ENCODE measurements at regions not wholly inside any gene's neighbourhood (a gene's known extent, or its start where the extent isn't known, plus 50 kb on each side); places are given as distances from the start of the nearest gene placed in this dataset.

- no peak for DNase-seq (ENCODE audit: low read depth)
- no peak overlapping the region for H3K4me3 ChIP-seq (ENCODE audit: low read depth, low read length)
- no peak for TF ChIP-seq CTCF (IDR thresholded peaks at IDR 0.05; ENCODE audit: insufficient read depth, low read depth, low read length)
Measured at GRCh38 chr1:213861841-213862240, 125.9 kb upstream of the PROX1 start.

- TF ChIP-seq CTCF (IDR thresholded peaks at IDR 0.05; ENCODE audit: insufficient read depth, low read depth, low read length), result no peak
- no peak overlapping the region for H3K4me3 ChIP-seq (ENCODE audit: low read depth, low read length)
- no peak for DNase-seq (ENCODE audit: low read depth)
Measured at GRCh38 chr1:213864091-213864490, 123.7 kb upstream of the PROX1 start.

- H3K4me3 ChIP-seq (ENCODE audit: low read depth, low read length), result no peak overlapping the region
- no peak for TF ChIP-seq CTCF (IDR thresholded peaks at IDR 0.05; ENCODE audit: insufficient read depth, low read depth, low read length)
- DNase-seq (ENCODE audit: low read depth), result no peak
Measured at GRCh38 chr1:213868482-213868881, 119.3 kb upstream of the PROX1 start.

- no peak for TF ChIP-seq CTCF (IDR thresholded peaks at IDR 0.05; ENCODE audit: insufficient read depth, low read depth, low read length)
- no peak for DNase-seq (ENCODE audit: low read depth)
- no peak overlapping the region for H3K4me3 ChIP-seq (ENCODE audit: low read depth, low read length)
Measured at GRCh38 chr1:213871179-213871578, 116.6 kb upstream of the PROX1 start.

- TF ChIP-seq CTCF (IDR thresholded peaks at IDR 0.05; ENCODE audit: insufficient read depth, low read depth, low read length), result no peak
- no peak for DNase-seq (ENCODE audit: low read depth)
- no peak overlapping the region for H3K4me3 ChIP-seq (ENCODE audit: low read depth, low read length)
Measured at GRCh38 chr1:213874789-213875188, 113.0 kb upstream of the PROX1 start.

- no peak overlapping the region for H3K4me3 ChIP-seq (ENCODE audit: low read depth, low read length)
- TF ChIP-seq CTCF (IDR thresholded peaks at IDR 0.05; ENCODE audit: insufficient read depth, low read depth, low read length), result no peak
- no peak for DNase-seq (ENCODE audit: low read depth)
Measured at GRCh38 chr1:213876531-213876930, 111.2 kb upstream of the PROX1 start.

- no peak for DNase-seq (ENCODE audit: low read depth)
- no peak overlapping the region for H3K4me3 ChIP-seq (ENCODE audit: low read depth, low read length)
- no peak for TF ChIP-seq CTCF (IDR thresholded peaks at IDR 0.05; ENCODE audit: insufficient read depth, low read depth, low read length)
Measured at GRCh38 chr1:213883618-213884017, 104.2 kb upstream of the PROX1 start.
